ENCODE measurements at regions not wholly inside any gene's neighbourhood (a gene's known extent, or its start where the extent isn't known, plus 50 kb on each side); places are given as distances from the start of the nearest gene placed in this dataset.

DNA sequence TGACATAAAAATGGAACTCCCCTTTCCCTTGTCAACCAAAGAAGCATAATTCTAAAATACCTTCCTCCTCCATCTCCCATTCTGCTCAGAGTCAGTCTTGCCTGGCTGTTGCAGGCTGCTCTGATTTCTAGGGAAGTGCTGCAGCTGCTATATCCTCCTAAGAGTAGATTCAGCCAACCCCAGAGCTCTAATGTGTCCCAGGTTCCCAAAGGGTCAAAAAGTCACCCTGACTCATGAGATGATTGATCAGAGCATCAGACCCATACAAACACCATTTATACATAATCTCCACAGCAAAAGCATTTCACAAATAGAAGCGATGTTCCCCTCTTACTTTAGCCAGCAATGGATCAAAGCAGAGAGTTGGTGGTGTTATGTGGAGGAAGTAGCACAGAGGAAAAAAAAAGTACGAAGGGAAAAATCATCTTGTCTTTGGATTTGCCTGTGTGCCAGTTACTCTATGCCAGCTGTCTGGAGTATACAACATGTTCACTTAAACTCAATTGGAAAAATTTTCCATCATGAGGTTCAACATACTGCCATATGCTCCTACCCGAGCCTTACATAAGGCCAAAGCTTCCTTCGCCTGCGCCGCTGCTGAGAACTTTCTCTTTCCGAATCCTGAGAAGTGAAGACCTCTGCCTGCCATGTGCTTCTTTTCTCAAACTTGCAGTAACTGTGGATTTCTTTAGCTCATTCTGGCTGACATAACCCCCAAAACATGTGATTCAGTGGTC is 258.0 kb downstream of the TLE4 start:
- no peak overlapping the region for H3K4me3 ChIP-seq (ENCODE audit: low read depth, low read length)
- no peak for DNase-seq (ENCODE audit: low read depth)

DNA sequence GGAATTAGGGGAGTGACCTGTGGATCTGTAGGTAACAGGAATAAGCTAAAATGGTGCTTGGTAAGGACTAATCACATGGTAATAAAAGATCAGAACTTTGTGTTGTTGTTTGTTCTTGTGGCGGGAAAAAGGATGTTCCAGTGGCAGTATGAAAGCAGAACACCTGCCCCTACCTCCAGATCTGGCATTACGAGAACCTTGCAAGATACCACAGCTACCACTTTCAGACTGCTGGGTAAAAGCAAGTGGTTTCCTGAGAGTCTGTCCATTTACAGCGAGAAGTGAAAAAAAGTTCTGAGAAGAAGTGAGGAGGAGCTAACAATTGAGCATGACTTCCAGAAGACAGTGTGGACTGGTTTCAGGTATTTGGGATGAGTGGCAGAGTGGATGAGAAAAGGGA is 252.5 kb downstream of the TLE4 start:
- no peak for DNase-seq (ENCODE audit: low read depth)
- no peak overlapping the region for H3K4me3 ChIP-seq (ENCODE audit: low read depth, low read length)

DNA sequence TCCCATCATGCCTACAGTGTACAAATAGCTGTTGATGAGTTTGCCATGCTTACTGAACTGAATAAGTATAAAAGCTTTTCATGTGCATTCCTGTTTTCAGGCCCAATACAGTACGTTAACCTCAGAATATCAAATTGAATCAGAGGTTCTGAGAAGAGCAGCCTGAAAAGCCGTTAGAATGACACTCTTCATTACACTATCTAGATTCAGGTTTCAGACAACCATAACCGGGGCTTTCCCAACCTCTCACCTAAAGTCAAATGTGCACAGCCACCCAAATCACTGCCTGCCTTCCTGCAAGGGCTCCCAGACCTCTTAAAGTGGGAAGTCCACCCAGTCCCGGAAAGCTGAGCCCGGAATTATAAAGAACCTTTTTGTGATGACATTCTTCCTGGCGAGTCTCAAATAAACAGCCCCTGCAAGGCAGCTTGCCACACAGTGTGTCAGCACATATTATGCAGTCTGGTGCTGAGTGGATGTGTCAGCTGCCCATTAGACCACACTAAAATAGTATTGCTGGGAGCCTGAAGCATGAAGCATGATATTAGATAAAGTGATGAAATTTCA is 245.8 kb downstream of the TLE4 start:
- H3K4me3 ChIP-seq (ENCODE audit: low read depth, low read length) = no peak overlapping the region
- no peak for DNase-seq (ENCODE audit: low read depth)

DNA sequence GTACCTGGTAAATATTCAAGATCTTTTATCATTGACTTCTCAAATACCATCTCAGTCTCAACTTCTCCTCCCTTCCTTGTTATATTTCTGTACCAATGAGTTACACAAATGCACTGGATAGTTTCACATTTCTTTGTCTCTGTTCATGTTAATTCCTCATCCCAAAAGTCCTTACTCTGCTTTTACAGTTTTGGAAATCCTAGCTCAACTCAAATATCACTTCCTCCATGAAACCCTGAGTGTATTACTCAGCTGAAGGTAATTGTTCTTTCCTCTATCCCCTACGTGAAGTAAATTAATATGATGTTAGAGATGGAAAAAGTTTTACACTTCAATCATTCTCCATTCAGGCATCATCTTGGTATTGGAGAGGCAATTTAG is 241.5 kb downstream of the TLE4 start:
- no peak for DNase-seq (ENCODE audit: low read depth)
- H3K4me3 ChIP-seq (ENCODE audit: low read depth, low read length) = no peak overlapping the region

DNA sequence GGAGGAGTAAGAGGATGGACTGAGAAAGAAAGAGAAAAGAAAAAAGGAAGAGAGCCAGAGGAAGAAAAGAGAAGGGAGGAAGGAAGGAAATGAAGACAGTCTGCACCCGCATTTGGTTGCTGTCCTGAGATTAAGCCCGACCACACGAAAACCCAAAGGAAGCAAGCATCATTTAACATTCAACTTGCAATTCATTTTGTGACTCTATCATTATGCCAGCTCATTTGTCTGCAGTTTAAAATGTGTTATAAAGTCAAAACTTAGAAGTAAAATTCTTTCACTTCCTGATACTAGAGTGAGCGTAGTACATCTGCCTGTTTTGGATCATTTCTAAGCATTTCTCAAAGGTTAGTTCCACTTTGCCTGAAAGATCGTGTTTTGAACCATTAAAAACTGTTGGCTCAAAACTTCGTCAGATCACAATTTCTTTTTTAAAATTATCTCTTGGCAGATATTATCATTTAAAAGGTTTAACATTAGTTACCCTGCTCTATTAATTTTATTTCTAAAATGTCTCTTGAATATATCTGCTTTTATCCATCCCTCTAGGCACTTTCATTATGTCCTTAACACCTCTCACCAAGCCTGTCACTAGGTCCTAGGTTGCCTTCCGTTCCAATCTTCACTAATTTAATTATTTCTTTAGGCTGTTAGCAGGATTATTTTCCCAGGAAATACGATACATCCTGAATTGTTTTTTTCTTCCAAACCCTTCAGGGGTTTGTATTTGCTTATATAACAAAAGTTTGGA is 240.9 kb downstream of the TLE4 start:
- no peak for DNase-seq (ENCODE audit: low read depth)
- H3K4me3 ChIP-seq (ENCODE audit: low read depth, low read length) = no peak overlapping the region

DNA sequence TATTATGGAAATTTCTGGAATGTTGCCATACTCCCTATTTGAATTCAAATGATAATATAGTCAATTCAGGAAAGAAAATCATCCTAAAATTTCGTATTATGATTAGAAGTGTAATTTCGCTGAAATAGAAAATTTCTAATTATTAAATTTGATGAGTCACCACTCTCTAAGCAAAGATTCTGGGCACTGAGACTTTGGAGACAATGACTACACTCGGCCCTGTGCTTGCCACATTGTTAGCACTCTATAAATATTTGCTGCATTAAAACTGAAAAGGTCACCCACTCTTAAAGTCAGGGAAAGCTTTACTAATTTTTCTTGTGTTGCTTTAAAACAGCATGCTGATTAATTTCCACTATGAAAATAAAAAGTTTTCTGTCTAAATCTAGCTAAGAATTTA is 240.3 kb downstream of the TLE4 start:
- DNase-seq (ENCODE audit: low read depth) = no peak
- no peak overlapping the region for H3K4me3 ChIP-seq (ENCODE audit: low read depth, low read length)

DNA sequence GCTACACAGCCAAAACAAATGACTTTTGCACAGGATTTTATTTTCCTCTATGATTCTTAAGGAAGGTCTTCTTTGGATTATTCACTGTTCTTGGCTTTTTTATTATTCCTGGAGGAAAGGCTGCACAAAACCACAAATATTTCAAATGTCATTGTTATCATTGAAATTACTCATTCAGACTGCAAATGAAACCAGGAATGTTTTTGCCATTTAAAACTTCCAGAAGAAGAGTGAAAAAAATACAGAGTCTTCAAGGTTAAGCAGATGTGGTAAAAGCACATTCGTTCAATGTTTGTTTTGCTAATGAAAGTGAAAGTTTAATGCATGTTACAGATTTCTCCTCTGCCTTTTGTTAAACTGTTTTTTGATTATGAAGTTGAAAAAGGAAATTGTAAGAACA is 238.2 kb downstream of the TLE4 start:
- DNase-seq (ENCODE audit: low read depth) = peak; percentile 56
- no peak overlapping the region for H3K4me3 ChIP-seq (ENCODE audit: low read depth, low read length)

DNA sequence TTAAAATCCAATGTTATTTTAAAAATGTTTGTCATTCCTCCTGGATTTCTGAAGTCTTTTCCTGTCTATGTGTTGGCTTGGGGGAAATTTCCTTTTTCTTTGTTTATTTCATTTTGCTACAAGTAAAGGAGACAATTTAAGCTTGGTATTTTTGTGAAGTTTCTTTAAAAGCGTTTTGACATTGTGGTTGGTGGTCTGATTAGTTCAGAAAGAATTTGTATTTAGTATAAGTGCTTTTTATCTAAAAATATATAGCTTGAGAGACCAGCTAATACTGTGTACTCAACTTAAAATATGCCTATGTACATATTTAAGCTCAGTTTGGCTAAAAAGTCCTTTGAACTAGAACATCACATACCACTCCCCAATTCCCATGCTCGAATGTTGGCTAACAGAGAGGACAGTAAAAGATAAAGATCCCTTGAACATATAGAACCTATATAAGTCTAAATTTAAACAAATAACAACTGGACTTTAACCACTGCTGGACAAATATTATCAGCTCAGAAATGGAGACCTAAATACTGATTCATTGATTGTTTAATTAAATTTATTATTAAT is 237.6 kb downstream of the TLE4 start:
- no peak overlapping the region for H3K4me3 ChIP-seq (ENCODE audit: low read depth, low read length)
- no peak for DNase-seq (ENCODE audit: low read depth)

DNA sequence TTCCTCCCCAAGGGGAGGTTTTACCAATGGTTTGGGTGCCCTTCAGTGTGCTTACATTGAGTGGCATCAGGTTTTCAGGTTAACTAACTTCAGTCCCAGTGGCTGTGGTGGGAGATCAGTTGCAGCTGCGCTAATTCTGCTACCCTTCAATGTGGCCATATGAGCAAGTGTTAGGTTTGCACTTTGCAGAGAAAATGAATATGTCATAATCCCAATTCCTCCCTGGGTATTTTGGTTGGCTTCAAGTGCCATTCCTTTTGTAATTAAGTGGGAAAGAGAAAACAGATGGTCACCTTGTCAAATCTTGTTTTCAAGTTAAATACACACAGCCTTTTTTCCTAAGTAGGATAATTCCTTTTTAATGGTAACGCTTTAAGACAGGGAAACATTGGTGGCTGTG is 236.2 kb downstream of the TLE4 start:
- no peak overlapping the region for H3K4me3 ChIP-seq (ENCODE audit: low read depth, low read length)
- no peak for DNase-seq (ENCODE audit: low read depth)

DNA sequence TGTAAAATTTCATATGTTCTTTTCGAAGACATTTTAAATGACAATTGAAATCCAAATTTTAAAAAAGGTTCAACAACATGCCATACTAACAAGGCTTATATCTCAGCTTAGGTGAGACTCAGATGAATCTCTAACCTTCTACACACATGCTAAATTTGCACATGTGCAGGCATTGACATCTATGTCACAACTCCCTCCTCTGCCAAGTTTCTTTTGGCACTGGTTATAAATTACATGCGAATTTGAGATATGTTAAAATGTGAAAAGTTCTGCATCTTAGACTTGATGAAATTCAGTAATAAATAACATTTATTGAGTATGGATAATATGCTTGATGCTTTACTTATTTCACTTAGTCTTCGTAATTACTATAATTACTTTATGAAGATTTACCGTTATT is 234.3 kb downstream of the TLE4 start:
- no peak overlapping the region for H3K4me3 ChIP-seq (ENCODE audit: low read depth, low read length)
- DNase-seq (ENCODE audit: low read depth) = no peak

DNA sequence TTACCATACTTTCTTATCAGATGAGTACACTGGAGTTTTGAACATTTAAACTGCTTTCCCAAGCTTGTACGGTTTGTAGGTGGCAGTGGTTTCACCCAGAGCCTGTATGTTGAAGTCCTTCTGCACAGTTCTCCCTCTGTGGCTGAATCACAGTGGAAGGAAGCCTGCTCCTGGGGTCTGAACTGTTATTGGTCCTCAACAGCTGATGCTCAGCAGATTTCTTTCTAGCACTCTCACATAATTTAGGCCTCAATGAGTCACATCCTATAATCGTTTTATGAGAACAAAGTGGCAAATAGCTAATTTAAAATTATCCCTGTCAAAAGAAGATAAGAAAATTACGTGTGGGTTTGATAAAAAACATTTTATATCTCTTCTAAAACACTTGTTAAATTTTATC is 229.7 kb downstream of the TLE4 start:
- DNase-seq (ENCODE audit: low read depth) = no peak
- no peak overlapping the region for H3K4me3 ChIP-seq (ENCODE audit: low read depth, low read length)

DNA sequence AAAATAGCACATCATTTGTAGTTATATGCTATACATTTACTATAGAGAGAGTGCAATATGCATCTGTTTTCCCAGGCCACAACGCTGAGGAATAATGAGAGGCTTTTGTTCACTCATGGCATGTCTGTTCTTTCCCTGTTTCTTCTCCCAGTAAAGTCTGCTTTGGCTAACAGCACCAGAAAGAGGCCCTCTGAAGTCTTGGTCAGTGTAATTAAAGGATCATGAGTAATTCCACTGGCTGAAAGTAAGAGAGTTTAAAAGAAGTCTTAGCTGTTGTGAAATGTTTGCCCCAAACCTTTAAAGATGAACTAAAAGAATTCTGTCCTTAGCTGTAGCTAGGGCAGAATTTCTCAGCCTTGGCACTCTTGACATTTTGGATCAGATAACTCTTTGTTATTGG is 228.8 kb downstream of the TLE4 start:
- DNase-seq (ENCODE audit: low read depth) = peak; percentile 14
- no peak overlapping the region for H3K4me3 ChIP-seq (ENCODE audit: low read depth, low read length)

DNA sequence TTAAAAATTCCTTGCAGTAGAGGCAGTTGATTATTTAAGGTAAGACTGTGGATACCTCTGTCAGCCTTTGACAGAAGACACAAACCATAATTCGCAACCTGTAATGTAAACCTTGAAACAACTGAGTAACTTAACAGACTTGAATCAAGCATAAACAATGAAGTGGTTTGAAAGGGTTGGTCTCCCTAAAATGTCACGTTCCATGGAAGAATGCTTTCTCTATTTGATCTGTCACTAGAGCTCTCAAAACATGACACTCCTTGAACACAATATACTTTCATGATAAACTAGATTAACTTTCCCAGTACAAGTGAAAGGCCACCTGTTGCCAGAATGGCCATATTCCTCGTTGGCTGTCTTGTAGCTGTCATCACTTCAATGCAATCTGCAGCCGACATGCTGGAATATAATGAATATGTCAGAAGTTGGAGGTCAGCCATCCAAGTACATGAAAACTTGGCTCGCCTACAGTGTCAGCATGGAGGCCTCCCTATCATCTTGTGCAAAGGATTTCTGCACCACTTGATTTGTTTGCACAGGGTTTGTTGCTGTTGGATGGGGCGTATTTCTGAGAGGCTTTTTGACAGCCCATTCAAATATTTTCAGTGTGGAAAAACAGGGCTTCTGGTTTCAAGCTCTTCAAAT is 228.0 kb downstream of the TLE4 start:
- DNase-seq (ENCODE audit: low read depth) = peak; percentile 69
- no peak overlapping the region for H3K4me3 ChIP-seq (ENCODE audit: low read depth, low read length)

DNA sequence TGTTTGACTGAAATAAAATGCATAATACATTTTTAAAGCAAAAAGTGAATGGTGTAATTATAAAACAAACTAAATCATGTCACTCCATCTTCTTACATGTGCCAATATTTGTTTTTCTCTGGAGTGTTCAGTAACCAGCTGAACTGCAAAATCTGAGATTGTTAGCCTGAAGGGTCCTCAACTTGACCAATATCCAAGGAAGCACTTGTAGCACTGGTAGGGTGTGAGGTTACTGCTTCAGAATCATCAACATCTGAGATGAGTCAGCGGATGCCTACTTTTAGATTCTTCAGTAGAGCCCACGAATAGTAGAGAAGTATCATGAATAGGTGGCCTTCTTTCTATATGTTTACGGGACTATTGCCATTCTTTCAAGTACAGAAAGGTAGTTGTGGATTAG is 226.7 kb downstream of the TLE4 start:
- no peak for DNase-seq (ENCODE audit: low read depth)
- no peak overlapping the region for H3K4me3 ChIP-seq (ENCODE audit: low read depth, low read length)

DNA sequence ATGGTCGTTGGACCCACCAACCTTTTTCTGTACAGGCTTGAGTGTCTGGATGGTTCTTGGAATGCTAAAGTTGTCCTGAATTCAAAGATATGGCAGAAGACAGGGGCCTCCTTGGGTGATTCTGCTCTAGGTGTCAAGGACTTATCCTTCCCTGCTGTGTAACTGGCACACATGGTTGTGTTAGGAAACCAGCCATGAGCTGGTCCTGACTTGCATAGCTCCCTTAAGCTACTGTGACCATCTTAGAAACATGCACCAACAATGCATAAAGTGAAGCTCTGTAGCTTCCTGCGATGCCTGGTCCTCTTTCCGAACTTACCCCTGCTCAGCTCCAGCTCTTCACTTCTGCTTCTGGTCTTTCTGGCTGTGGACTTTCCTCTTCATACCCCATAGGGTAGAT is 224.6 kb downstream of the TLE4 start:
- DNase-seq (ENCODE audit: low read depth) = no peak
- H3K4me3 ChIP-seq (ENCODE audit: low read depth, low read length) = no peak overlapping the region

DNA sequence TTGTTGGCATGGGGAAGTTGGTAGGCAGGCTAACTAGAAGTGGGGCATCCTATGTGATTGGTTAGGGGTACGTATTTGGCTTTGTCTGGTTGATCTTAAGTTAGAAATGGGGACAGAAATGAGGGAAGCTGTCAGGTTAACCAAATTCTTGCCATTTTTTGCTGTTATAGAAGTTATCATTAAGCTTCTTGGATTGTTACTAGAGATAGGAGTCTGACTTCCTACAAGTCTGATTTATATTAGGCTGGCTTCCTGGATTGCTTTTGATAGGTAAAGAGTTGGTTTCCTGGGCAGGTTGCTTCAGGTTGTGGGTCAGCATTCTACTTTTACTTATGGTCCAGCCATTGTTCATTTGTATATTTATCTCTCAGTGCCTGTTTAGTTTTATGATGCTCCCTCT is 216.9 kb downstream of the TLE4 start:
- H3K4me3 ChIP-seq (ENCODE audit: low read depth, low read length) = no peak overlapping the region
- DNase-seq (ENCODE audit: low read depth) = no peak

DNA sequence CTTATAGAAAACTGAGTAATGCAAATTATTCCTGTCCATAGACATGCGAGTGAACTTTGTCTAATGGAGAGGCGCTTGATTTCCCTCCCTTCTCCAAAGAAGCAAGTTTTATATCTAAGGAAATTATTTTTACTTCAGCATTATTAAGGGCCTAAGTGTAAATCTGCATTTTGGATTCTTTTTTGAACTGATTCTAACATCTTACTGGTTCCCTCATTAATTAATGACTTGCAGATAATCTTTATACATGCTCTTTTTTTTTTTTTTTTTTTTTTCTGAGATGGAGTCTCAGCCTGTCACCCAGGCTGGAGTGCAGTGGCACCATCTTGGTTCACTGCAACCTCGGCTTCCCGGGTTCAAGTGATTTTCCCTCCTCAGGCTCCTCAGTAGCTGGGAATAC is 209.5 kb downstream of the TLE4 start:
- no peak overlapping the region for H3K4me3 ChIP-seq (ENCODE audit: low read depth, low read length)
- DNase-seq (ENCODE audit: low read depth) = no peak

DNA sequence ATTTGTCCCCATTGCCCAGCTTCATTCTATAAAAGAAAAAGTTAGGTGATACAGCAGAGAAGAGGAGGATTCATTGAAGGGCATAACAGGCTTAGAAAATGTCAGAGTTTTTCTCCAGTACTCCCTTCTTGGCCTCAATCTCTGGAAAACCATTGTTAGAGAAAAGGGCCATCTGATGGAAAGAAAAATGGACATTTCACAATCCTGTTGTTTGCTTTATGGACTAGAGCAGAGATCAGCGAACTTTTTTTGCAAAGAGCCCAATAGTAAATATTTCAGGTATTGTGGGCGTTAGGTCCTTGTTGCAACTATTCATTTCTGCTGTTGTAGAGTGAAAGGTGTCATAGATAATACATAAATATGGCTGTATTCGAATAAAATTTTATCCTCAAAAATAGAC is 208.8 kb downstream of the TLE4 start:
- DNase-seq (ENCODE audit: low read depth) = no peak
- H3K4me3 ChIP-seq (ENCODE audit: low read depth, low read length) = no peak overlapping the region

DNA sequence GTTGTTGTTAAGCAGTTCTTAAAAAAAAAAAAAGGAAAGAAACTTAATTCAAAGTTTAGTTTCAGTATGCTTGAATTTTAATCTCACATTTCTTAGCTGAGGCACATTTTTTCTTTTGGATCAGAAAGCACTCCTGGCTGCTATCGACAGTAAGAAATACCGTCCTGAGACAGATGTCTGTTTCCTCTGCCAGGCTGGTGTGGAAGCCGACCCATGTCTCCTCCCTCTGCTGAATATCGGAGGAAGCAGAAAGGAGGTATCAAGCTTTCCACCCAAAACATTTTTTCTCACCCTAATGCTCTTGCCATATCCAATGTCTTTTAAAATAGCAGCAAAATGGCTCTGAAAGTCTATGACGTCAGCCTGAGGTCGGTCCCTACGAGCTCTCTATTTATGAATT is 208.1 kb downstream of the TLE4 start:
- no peak for DNase-seq (ENCODE audit: low read depth)
- H3K4me3 ChIP-seq (ENCODE audit: low read depth, low read length) = no peak overlapping the region

DNA sequence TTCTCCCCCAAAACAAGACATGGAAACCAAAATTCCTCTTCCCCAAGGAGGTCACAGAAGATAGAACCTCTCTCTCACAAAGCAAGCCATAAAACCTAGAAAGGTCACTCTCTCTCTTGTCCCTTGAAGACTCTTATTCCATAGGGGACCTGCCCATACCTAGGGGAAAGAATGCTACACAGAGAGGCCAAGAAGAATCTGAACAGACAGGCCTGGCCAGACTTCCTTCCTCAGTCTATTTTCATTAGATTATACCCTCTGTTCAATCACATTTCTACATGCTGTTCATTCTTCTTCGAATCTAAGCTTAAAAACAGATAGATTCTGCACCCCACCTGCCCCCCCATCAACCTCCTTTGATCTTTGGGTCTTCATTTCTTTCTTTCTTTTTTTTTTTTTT is 206.8 kb downstream of the TLE4 start:
- no peak for DNase-seq (ENCODE audit: low read depth)
- no peak overlapping the region for H3K4me3 ChIP-seq (ENCODE audit: low read depth, low read length)

All from skeletal muscle cell (primary cell).